GOT3 (cell line): ENCODE measurements at regions not wholly inside any gene's neighbourhood (a gene's known extent, or its start where the extent isn't known, plus 50 kb on each side); places are given as distances from the start of the nearest gene placed in this dataset.

Source experiments
- DNase-seq: peaks from one replicate; lab custom pipeline; 2025; ENCODE audit warnings: mixed read lengths; lab: John Stamatoyannopoulos, UW

DNA sequence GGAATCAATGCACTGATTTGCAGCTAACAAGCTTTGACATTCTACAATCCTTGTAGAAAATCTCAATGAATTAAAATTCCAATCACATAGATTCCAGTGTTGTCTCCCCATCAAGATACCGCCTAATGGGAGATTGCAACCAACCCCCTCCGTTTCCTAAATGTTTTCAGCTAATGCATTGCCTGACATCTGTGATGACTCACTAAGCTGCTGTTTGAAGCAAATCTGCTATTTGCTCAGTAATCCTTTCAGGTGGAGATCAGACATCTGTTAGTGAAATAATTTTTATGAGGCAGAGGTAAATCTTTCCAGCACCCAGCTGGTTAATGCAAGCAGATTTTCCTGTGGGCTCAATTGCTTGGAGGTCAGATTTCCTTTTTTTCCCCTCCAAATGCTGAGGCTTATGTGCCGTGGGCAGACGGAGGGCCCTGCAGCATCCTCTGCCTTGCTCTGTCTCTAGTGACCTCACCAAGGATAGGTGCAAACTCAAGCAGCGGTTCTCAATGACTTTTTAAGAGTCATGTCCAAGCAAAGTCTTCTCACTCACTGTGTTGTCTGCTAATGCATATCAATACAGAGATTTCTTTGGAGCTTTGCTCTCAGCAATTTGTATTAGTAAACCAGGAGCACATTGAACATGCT lies 91.1 kb upstream of the RAB3GAP2 start:
- no peak for DNase-seq

DNA sequence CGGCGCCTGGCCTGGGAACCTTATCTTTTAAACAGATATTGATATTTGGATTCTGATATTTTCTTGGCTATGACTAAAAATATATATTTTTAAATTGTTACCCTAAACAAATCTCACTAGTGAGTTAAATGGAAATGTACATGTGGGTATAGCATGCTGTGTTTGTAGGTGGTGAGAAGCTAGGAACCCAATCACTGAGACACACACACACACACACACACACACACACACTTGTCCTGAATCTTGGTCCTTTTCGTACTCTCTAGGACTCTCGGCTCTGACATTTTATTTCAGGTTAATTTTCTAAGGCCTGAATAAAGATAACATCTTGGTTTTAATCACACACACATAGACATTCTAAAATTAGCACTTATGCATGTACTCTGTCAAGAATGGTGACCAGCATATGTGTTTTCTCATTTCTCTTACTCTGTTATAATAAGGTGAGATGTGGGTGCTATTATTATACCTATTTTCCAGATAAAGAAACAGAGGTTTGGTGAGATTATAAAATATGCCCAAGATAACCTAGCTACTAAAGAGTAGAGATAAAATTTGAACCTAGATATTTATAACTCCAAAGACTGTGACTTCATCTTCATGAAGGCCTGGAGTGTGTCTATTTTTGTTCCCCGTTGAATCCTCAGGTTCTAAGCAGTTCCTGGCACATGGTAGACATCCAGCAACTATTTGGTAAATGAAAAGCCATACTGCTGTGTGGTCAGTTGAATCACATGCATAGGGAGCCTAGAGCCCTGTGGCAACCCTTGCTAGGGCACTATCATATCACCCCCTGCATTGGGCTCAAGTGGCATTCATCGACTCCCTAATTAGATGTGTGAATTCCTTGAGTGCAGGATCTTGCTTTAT lies 85.0 kb upstream of the RAB3GAP2 start:
- no peak for DNase-seq

DNA sequence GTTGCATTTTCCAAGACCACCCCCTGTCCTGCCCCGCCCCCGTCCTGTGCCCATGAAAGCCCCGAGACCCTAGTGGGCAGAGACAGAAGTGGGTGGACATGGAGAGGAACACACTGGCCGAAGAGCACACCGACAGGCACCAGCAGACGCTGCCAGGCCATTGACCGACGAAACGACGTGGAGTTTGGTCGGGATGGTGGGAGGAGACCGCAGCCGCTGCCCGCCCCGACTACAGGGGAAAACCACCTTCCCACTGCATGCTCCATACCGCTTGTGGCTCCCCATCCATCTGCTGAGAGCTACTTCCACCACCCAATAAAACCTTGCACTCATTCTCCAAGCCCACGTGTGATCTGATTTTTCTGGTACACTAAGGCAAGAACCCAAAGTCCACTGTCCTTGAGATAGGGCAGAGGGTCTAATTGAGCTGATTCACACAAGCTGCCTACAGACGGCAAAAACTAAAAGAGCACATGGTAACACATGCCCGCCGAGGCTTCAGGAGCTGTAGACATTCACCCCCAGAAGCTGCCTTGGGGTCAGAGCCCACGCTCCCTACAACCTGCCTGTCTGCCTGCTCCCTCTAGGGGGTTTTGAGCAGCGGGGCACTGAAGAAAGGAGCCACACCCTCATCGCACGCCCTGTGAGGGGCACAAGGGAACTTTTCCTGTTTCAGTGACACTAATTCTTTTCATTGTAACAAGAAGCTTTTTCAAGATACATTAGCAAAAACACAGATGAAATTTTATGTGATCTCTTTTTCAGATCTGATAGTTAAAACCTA lies 81.2 kb upstream of the RAB3GAP2 start:
- DNase-seq: no peak

DNA sequence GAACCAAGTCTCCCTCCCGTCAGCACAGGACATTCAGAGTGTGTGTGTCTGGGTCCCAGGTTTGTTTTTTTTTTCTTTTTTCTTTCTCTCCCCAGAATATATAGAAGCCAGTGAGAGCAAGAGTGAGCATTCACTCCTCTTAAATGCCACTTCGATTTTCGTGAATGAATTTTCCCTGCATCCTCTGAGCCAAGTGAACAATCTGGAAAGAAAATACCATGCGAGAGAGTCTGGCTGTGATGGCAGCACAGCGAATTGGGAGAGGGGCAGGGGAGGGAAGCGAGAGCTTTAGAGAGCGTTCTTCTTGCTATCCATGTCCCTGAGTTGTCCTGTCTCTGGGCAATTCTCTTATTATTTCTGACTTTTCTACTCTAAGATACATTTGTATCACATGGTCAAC lies 76.0 kb upstream of the RAB3GAP2 start:
- no peak for DNase-seq

DNA sequence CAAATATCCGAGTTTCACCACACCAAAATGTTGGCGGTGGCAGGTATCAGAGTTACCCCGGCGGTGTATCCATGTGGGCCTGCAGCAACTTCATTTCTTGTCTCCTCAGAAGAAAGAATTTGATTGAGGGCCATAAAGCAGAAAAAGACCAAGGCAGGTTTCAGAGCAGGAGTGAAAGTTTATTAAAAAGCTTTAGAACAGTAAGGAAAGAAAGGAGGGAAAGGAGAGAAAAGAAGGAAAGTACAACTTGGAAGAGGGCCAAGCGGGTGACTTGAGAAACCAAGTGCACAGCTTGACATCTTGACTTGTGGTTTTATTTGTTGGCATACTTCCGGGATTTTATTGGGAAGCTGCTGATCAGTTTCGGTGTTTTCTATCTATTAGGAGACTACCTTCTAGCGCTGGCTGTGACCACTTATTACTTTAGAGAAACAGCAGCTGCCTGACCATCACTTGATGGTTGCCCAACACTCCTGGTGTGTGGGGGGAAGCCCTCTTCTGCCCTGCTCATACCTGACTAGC lies 75.5 kb upstream of the RAB3GAP2 start:
- DNase-seq: no peak

DNA sequence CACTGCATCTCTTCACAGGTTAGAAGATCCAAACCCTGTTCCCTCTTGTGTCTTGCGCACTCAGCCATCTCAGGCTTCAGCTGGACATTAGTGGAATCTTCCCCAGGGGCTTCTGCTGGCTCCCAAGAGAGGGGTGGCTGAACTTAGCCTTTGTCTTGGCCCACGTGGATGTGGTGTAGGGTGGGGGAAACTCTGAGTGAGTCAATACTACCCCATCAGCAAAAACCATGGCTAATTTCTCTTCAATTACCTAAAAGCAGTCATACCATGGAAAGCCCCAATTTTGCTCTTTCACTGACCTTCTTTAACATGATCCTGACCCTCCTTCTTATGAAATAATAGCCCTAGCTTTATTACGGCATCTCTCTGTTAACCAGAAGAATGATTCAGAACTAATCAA lies 72.5 kb upstream of the RAB3GAP2 start:
- DNase-seq: no peak

DNA sequence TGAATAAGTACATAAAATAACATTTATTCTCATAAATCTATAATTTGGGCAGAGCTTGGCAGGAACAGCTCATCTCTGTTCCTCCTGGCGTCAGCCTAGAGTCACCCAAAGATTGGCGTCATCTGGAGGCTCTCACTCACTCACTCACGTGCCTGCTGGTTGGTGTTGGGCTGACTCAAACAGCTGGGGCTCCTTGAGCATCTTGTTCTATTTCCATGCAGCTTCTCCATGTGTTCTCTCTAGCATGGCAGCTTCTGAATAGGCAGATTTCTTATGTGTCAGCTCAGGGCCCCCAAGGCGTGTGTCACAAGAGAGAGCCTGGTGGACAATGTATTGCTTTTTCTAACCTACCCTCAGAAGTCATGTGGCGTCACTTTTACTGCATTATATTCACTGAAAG lies 70.6 kb upstream of the RAB3GAP2 start:
- DNase-seq: no peak

DNA sequence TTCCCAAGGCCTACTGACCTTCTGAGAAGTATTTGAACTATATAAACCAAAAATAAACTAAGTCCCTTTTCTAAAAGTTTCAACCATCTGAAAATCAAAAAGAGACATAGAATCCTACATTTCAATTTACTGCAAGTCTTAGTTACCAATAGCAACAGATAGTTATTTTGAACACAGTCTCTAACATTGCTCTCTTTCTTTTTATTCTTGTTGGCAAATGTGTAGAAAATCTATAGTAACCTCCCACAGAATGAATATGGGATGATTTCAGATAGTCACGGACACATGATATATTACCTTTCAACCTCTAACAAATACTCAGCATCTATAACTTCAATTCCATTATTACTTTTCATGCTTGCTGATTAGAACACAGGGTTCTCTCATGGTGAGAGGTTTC lies 68.9 kb upstream of the RAB3GAP2 start:
- no peak for DNase-seq

DNA sequence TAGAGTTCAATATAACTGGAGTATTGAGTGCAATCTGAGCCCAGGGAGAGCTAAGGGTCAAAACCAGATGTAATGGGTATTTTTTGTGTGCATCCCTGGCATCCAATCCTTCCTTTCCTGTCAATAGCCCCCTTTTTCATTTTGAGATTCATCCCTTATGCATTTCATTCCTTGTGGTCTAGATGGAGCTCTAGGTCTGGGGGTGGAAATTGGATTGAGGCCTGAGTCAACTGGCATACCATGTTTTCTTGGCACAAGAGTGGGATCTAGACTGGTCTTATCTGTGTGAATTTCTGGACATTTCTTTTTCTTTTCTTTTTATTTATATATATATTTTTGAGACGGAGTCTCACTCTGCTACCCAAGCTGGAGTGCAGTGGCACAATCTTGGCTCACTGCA lies 67.3 kb upstream of the RAB3GAP2 start:
- DNase-seq: no peak

DNA sequence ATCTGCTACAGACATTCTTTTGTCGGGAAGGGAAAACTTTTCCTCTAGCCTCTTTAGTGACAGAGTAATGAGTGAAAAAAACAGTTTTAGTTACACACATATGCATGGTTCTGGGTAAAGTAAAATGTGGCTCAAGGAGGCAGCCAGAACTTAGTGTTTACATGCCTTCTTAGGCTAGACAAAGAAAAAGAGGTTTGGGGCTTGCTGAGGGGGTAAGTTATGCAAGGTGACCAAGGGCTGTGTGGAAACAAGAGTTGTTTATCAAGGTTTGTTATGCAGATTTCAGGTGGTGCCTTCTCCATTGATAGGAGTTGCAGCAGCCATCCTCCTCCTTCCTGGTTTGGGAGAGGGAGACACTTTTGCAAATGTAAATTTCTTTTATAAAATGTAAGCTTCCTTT lies 66.5 kb upstream of the RAB3GAP2 start:
- DNase-seq: no peak

DNA sequence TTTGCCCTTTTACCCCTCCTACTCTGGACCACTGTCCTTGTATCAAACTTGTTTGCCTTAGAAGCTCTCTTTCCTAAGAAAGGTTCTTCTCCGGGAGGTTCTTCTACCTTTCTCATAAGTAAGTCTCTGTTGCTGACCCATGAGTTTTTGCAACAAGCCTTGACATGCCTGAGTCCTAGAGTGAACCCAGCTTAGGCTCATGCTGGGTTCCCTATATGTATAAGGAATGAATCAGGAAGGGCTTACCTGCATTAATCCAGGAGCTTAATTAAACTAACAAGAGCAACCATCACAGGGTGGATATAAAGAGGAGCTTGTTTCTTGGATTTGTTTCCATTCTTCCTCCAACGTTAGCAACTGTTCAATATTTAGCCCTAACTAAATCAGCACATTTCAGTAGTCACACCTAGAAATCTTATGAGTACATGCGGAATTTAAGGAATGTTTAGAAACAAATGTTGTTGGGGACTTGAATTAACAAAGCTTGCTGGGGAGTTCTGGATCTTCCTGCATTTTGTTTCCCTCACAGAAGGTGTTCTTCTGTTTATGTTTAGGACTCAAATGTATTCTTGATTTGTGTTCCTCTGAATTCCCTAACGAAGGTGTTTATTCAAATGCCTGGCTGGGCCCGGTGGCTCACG lies 64.3 kb upstream of the RAB3GAP2 start:
- DNase-seq: no peak

DNA sequence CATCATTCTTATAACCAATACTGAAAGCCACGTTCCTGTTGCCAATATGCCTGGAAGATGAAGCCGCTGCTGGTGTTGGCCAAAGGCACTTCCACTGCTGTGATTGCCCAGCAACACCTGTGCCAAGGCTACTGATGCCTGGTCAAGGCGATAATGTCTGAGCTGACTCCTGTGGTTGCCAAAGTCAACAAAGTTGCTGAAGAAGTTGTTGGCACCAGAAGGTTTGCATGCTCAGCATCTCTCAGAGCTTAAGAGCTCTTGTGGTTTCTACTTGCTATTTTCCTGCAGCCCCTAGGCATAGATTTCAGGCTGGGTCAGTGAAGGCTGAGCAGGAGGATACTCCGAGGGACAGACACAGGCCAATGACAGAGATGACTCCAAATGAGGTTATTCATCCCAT lies 63.4 kb upstream of the RAB3GAP2 start:
- no peak for DNase-seq

DNA sequence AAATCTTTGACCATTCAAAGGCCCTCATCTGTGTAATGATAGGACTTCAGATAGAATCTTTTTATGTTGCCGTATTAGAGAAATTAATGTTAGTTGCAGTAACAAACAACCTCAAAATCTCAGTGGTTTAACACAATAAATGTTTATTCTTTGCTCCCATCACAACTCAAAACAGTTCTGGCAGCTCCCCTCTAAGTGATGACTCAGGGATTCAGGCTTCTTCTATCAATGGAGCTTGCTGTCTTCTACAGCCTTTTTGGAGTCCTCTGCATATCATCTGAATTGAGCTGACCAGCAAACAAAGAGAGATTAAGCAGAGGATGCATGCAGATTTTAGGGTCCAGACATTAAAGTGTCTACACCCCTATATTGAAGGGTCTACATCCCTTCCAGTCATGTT lies 59.1 kb upstream of the RAB3GAP2 start:
- no peak for DNase-seq

DNA sequence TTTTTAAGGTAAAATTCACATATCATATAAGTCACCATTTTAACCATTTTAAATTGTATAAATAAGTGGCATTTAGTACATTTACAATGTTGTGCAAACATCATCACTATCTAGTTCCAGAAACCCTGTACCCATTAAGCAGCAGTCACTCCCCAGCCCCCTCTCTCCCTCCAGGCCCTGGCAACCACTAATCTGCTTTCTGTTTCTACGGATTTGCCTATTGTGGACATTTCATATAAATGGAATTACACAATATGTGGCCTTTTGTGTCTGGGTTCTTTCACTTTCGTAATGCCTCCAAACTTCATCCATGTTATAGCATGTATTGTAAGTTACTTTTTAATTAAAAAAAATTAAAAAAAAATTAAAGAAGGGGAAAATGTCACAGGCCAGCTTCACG lies 58.0 kb upstream of the RAB3GAP2 start:
- DNase-seq: no peak

DNA sequence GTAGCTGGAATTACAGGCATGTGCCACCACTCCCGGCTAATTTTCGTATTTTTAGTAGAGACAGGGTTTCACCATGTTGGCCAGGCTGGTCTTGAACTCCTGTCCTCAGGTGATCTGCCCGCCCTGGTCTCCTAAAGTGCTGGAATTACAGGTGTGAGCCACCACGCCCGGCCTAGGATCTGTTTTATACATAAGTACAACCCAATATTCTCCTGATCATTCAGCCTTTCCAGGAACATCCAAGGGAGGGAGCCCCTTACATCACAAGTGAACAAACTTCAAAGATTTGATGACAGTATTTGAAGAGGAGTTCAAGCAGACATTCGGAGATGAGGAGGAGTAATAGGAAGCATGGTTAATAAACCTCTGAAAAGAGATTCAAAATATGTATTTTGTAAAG lies 54.9 kb upstream of the RAB3GAP2 start:
- no peak for DNase-seq

DNA sequence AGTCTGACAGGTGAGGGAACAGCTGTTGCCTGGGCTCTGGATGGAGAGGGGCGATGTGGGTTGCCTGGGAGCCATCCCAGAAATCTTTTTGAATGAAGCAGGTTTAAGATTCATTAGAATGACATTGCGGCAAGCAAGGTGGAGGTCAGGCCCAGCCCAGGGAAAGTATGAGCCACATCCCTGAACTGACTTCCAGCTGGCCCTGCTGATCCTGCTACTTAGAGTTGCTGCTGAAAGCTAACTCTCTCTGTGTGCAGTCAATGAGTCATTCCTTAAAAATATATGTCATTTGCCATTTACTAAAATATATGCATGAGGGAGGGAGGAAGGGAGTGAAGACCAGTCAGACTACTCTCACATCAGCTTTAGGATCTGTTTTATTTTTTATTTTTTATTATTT lies 54.3 kb upstream of the RAB3GAP2 start:
- DNase-seq: no peak

DNA sequence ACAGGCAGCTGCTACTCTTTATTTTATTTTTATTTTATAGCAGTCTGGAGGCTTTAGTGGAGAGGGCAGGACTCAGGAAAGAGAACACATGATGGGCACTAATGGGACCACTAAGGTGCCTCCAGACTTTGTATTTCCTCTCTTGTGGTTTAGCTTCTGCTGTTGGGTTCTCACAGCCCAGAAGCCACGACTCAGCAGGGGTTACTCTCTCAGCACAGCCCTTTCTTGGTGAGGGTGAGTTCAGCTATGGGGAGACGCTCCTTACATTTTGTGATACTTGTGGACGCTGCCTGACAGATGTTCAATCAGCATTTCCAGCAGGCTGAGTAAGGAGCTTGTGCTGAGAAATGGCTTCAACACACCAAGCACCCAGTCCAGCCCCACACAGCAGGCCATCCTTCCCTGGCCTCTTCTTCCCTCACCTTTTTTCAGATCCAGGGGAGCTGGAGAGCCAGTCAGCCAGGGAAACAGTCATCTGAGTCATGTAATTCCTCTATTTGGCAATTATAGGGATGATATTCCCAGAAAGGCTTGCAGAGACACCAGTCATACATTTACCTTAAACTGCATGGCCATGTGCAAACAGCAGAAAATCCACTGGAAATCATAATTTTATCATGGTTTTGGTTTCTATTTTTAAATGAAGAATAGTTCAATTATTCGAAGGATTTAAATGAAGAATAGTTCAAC lies 53.2 kb upstream of the RAB3GAP2 start:
- DNase-seq: no peak

DNA sequence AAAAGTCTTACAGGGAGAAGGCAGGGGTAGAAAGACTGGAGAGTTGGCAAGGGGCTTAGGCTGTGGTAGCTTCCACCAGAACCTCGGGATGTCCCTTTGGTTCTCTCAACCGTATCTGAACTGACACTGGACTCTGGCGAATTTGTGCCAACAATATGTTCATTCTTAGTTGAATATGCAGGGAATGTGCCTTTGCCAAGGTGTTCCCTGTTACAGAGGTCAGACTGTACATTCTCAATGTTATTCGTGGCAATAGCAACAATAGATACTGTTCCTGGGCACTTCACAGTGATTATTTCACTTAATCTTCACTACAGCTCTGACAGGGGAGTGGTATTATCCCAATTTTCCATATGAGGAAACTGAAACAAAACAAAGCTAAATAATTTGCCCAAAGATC lies 51.5 kb upstream of the RAB3GAP2 start:
- DNase-seq: no peak

DNA sequence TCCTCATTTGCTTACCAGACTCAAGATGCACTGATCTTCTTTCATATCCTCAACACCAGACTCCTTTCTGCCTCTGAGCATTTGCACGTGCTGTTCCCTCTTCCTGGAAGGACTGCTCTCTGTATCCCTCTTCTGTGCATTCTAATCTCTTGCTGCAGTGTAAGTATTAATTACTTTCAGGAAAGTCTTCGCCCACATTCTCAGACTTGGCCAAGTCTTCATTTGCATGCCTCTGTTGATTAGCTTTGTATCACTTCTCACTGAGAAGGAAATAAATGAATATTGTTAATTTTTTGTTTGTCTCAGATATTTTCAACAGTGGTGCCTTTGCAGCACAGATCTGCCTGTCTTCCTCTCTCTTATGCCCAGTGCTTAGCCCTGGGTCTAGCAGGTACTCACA lies 50.3 kb upstream of the RAB3GAP2 start:
- DNase-seq: no peak
